ENCODE measurements at regions not wholly inside any gene's neighbourhood (a gene's known extent, or its start where the extent isn't known, plus 50 kb on each side); places are given as distances from the start of the nearest gene placed in this dataset.

DNA sequence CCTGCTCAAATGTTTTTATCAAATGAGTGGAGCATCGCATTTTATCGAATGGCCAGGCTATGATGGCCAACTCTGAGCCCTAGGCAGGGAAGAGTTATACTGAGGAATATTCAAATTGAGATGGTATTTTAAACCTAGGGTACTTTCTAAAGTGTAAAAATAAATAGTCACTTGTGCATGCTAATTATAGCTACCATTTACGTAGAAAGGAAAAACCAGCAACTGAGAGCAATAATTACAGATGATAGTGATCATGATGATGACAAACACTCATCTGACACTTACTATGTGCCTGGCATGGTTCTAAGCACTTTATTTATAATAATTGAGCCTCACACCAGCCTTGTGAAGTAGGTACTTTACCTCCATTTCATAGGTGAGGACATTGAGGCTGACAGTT, 455.7 kb downstream of the CD83 start:
- Histone ChIP-seq H3K4me2 (no peak overlapping the region), H3K4me3 (no peak overlapping the region), H3K27ac (ENCODE audit: low read depth) (no peak overlapping the region), H4K20me1 (replicated peaks; ENCODE audit: insufficient read depth) (no peaks in the 10 kb centered on the region), H3K36me3 (ENCODE audit: insufficient read depth) (no peaks in the 10 kb centered on the region), H3K4me1 (ENCODE audit: insufficient read depth) (peaks cover 3% of the 10 kb centered on the region; the same call in 1 of the 2 replicates), H3K9me2 (ENCODE audit: insufficient read depth) (peaks cover 18% of the 10 kb centered on the region), H3F3A (replicated peaks; ENCODE audit: low read depth) (no peaks in the 10 kb centered on the region), H3K27me3 (ENCODE audit: insufficient read depth) (no peaks in the 10 kb centered on the region), H2AFZ (no peak overlapping the region), H3K79me2 (replicated peaks; ENCODE audit: insufficient read depth) (no peaks in the 10 kb centered on the region)
- H3K27me3 Mint-ChIP-seq (ENCODE audit: insufficient read depth, low read depth, poor library complexity) = no peaks in the 10 kb centered on the region
- no peaks in the 10 kb centered on the region; the same call in 2 of the 3 replicates for H3K9me3 Mint-ChIP-seq
- H3K4me3 Mint-ChIP-seq = no peak overlapping the region
- no peaks in the 10 kb centered on the region; the same call in 2 of the 3 replicates for H3K4me1 Mint-ChIP-seq
- no peak overlapping the region for H3K27ac Mint-ChIP-seq
- no peaks in the 10 kb centered on the region; the same call in 2 of the 3 replicates for H3K36me3 Mint-ChIP-seq (ENCODE audit: low read depth)
- DNase-seq (ENCODE audit: low spot score) = no peak
- TF ChIP-seq EZH2phosphoT487 (IDR thresholded peaks at IDR 0.05; ENCODE audit: unreplicated experiment) (no peak), ZNF331 (CRISPR knock-in tag; IDR thresholded peaks at IDR 0.05; ENCODE audit: low read depth) (no peak), NANOG (IDR thresholded peaks at IDR 0.05; ENCODE audit: borderline replicate concordance) (no peak), STAT1 (IDR thresholded peaks at IDR 0.05; ENCODE audit: unreplicated experiment) (no peak), JUNB (IDR thresholded peaks at IDR 0.05; ENCODE audit: unreplicated experiment) (no peak)
- ATAC-seq = no peak

DNA sequence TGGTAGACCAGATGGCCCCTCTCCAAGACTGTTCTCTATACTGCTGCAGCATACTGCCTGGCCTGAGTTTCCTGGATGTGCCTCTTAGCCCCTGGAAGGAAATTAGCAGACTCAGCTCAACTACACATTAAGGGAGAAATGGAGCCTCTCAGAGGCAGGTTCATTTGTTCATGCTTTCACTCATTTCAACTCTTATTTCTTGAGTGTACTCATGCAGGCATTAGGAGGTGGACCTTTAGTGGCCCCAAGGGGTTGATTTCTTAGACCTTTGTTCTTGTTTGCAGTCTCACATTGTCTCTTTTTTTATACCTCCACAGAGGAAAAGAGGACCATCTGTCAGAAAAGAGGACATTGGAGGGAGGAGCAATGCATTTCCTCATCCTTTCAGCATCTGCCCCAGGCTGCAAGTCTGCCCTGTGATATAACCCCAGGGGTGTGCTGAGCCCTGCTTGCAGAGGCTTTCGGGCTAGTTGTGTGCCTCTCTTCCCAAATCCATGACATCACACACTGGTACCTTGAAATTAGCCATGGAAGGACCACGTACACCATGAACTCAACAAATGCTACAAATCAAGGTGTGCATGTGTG, 456.2 kb downstream of the CD83 start:
- H4K20me1 ChIP-seq (replicated peaks; ENCODE audit: insufficient read depth) = no peaks in the 10 kb centered on the region
- ATAC-seq = no peak
- TF ChIP-seq CREB1 (CRISPR knock-in tag; IDR thresholded peaks at IDR 0.05; ENCODE audit: low read depth) = no peak
- TF ChIP-seq EZH2 (IDR thresholded peaks at IDR 0.05; ENCODE audit: low read depth, unreplicated experiment) = no peak
- no peak for TF ChIP-seq JUNB (IDR thresholded peaks at IDR 0.05; ENCODE audit: unreplicated experiment)
- no peak for TF ChIP-seq STAT1 (IDR thresholded peaks at IDR 0.05; ENCODE audit: unreplicated experiment)
- no peak for TF ChIP-seq NANOG (IDR thresholded peaks at IDR 0.05; ENCODE audit: borderline replicate concordance)
- TF ChIP-seq, protein P1, sequence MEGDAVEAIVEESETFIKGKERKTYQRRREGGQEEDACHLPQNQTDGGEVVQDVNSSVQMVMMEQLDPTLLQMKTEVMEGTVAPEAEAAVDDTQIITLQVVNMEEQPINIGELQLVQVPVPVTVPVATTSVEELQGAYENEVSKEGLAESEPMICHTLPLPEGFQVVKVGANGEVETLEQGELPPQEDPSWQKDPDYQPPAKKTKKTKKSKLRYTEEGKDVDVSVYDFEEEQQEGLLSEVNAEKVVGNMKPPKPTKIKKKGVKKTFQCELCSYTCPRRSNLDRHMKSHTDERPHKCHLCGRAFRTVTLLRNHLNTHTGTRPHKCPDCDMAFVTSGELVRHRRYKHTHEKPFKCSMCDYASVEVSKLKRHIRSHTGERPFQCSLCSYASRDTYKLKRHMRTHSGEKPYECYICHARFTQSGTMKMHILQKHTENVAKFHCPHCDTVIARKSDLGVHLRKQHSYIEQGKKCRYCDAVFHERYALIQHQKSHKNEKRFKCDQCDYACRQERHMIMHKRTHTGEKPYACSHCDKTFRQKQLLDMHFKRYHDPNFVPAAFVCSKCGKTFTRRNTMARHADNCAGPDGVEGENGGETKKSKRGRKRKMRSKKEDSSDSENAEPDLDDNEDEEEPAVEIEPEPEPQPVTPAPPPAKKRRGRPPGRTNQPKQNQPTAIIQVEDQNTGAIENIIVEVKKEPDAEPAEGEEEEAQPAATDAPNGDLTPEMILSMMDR (conservative IDR thresholded peaks at IDR 0.05; ENCODE audit: low read depth in 2 of 2) = no peak
- no peak for TF ChIP-seq ZNF114 (CRISPR knock-in tag; IDR thresholded peaks at IDR 0.05)
- TF ChIP-seq, protein P2, sequence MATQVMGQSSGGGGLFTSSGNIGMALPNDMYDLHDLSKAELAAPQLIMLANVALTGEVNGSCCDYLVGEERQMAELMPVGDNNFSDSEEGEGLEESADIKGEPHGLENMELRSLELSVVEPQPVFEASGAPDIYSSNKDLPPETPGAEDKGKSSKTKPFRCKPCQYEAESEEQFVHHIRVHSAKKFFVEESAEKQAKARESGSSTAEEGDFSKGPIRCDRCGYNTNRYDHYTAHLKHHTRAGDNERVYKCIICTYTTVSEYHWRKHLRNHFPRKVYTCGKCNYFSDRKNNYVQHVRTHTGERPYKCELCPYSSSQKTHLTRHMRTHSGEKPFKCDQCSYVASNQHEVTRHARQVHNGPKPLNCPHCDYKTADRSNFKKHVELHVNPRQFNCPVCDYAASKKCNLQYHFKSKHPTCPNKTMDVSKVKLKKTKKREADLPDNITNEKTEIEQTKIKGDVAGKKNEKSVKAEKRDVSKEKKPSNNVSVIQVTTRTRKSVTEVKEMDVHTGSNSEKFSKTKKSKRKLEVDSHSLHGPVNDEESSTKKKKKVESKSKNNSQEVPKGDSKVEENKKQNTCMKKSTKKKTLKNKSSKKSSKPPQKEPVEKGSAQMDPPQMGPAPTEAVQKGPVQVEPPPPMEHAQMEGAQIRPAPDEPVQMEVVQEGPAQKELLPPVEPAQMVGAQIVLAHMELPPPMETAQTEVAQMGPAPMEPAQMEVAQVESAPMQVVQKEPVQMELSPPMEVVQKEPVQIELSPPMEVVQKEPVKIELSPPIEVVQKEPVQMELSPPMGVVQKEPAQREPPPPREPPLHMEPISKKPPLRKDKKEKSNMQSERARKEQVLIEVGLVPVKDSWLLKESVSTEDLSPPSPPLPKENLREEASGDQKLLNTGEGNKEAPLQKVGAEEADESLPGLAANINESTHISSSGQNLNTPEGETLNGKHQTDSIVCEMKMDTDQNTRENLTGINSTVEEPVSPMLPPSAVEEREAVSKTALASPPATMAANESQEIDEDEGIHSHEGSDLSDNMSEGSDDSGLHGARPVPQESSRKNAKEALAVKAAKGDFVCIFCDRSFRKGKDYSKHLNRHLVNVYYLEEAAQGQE (IDR thresholded peaks at IDR 0.05; ENCODE audit: unreplicated experiment) = no peak

More for the DNA sequence above, 456.2 kb downstream of the CD83 start:
- H3K36me3 Mint-ChIP-seq (ENCODE audit: low read depth) = no peaks in the 10 kb centered on the region; the same call in 2 of the 3 replicates
- Histone ChIP-seq H2AFZ (no peak overlapping the region), H3F3A (replicated peaks; ENCODE audit: low read depth) (no peaks in the 10 kb centered on the region), H3K9me2 (ENCODE audit: insufficient read depth) (peaks cover 13% of the 10 kb centered on the region), H3K27ac (ENCODE audit: low read depth) (no peak overlapping the region), H3K4me1 (ENCODE audit: insufficient read depth) (peaks cover 3% of the 10 kb centered on the region; the same call in 1 of the 2 replicates), H3K4me2 (no peak overlapping the region), H3K36me3 (ENCODE audit: insufficient read depth) (no peaks in the 10 kb centered on the region), H3K79me2 (replicated peaks; ENCODE audit: insufficient read depth) (no peaks in the 10 kb centered on the region), H3K4me3 (no peak overlapping the region), H3K27me3 (ENCODE audit: insufficient read depth) (no peaks in the 10 kb centered on the region)
- no peaks in the 10 kb centered on the region; the same call in 2 of the 3 replicates for H3K9me3 Mint-ChIP-seq
- H3K27me3 Mint-ChIP-seq (ENCODE audit: insufficient read depth, low read depth, poor library complexity) = no peaks in the 10 kb centered on the region
- no peaks in the 10 kb centered on the region; the same call in 2 of the 3 replicates for H3K4me1 Mint-ChIP-seq
- H3K4me3 Mint-ChIP-seq = no peak overlapping the region
- H3K27ac Mint-ChIP-seq = no peak overlapping the region
- no peak for DNase-seq (ENCODE audit: low spot score)
